ENCODE measurements at regions not wholly inside any gene's neighbourhood (a gene's known extent, or its start where the extent isn't known, plus 50 kb on each side); places are given as distances from the start of the nearest gene placed in this dataset.

GRCh38 chr1:40928699-40929098 is 50.8 kb upstream of the CTPS1 start (continued):
- TF ChIP-seq REST (IDR thresholded peaks at IDR 0.05; ENCODE audit: low read depth): no peak
- TF ChIP-seq SP1 (IDR thresholded peaks at IDR 0.05; ENCODE audit: low read depth): no peak
- TF ChIP-seq ZBTB33 (IDR thresholded peaks at IDR 0.05; ENCODE audit: extremely low read depth, insufficient replicate concordance, low read length): no peak
- TF ChIP-seq ZFX (IDR thresholded peaks at IDR 0.05): no peak
- TF ChIP-seq EZH2 (IDR thresholded peaks at IDR 0.05): no peak
- no peak for TF ChIP-seq ATF3 (IDR thresholded peaks at IDR 0.05)
- TF ChIP-seq CTCF (IDR thresholded peaks at IDR 0.05 in 2 of 3, conservative IDR thresholded peaks at IDR 0.05 in 1 of 3; ENCODE audit: borderline replicate concordance in 1 of 3, insufficient read depth in 1 of 3, low read depth in 2 of 3, low read length in 2 of 3): no peak
